WTC11 (cell line): ENCODE measurements at regions not wholly inside any gene's neighbourhood (a gene's known extent, or its start where the extent isn't known, plus 50 kb on each side); places are given as distances from the start of the nearest gene placed in this dataset.
A peak's percentile ranks its signal among the peaks of the same experiment; 100 is the strongest.

Experiments used
- ATAC-seq: fragments of 200-7000 bp; cut with Tn5 transposase; 2 replicates; pipeline ENCODE4 v1.10.0; 2021; ENCODE audit warnings: mild to moderate bottlenecking, moderate library complexity
- CTCF ChIA-PET: fragments of 300-600 bp; sonication (Branson Sonifier 250); formaldehyde crosslinking; loops from one replicate; lab custom pipeline; 2021; ENCODE audit warnings: antibody characterized with exemption; lab: Charles Lee
- POLR2A ChIA-PET: fragments of 350-600 bp; sonication (Branson Sonifier 250); formaldehyde crosslinking; loops from one replicate; lab custom pipeline; 2021; ENCODE audit warnings: antibody characterized with exemption; lab: Charles Lee
- DNase-seq: peaks from one replicate; pipeline ENCODE4 v3.0.0; 2021; ENCODE audit warnings: low spot score
- H3K27ac Mint-ChIP-seq: 2 replicates; pipeline ENCODE4 v1.8.0; 2021; ENCODE audit warnings: mixed read lengths
- H3K27me3 Mint-ChIP-seq: 2 replicates; pipeline ENCODE4 v1.8.0; 2021; ENCODE audit warnings: low read depth, mild to moderate bottlenecking, moderate library complexity, mixed read lengths
- H3K36me3 Mint-ChIP-seq: 2 replicates; pipeline ENCODE4 v1.8.0; 2021; ENCODE audit warnings: mixed read lengths
- H3K4me1 Mint-ChIP-seq: 2 replicates; pipeline ENCODE4 v1.8.0; 2022; ENCODE audit warnings: mixed read lengths
- H3K4me3 Mint-ChIP-seq: 2 replicates; pipeline ENCODE4 v1.8.0; 2021; ENCODE audit warnings: mild to moderate bottlenecking, moderate library complexity, mixed read lengths
- H3K9me3 Mint-ChIP-seq: 2 replicates; pipeline ENCODE4 v1.8.0; 2021; ENCODE audit warnings: mixed read lengths
- FOXK1 ChIP-seq: sonication (generic); formaldehyde crosslinking; IDR thresholded peaks from 2 replicates; pipeline ENCODE4 v1.8.0; 2022; ENCODE audit warnings: mild to moderate bottlenecking, moderate library complexity, missing genetic modification reagents
- JUN ChIP-seq: sonication (generic); formaldehyde crosslinking; IDR thresholded peaks from 2 replicates; pipeline ENCODE4 v1.8.0; 2023; ENCODE audit warnings: mild to moderate bottlenecking, missing genetic modification reagents
- NFATC4 ChIP-seq: fragments of 250-450 bp; sonication (Bioruptor Pico); IDR thresholded peaks from 2 replicates; pipeline ENCODE4 v1.9.0; 2021; ENCODE audit warnings: mild to moderate bottlenecking
- NR3C1 ChIP-seq: sonication (generic); formaldehyde crosslinking; conservative IDR thresholded peaks from 2 replicates; pipeline ENCODE4 v1.8.1; 2023; ENCODE audit warnings: low read depth, mild to moderate bottlenecking, missing genetic modification reagents
- TCF7 ChIP-seq: sonication (generic); formaldehyde crosslinking; IDR thresholded peaks from 2 replicates; pipeline ENCODE4 v1.8.0; 2022; ENCODE audit warnings: mild to moderate bottlenecking, low read depth, missing genetic modification reagents, moderate library complexity
- TP53 ChIP-seq: sonication (generic); formaldehyde crosslinking; IDR thresholded peaks from 2 replicates; pipeline ENCODE4 v1.8.1; 2023; ENCODE audit warnings: mild to moderate bottlenecking, missing genetic modification reagents
- ZBTB21 ChIP-seq: sonication (generic); formaldehyde crosslinking; IDR thresholded peaks from 2 replicates; pipeline ENCODE4 v1.8.1; 2023; ENCODE audit warnings: mild to moderate bottlenecking, missing genetic modification reagents, borderline replicate concordance
- ZNF263 ChIP-seq: sonication (generic); formaldehyde crosslinking; IDR thresholded peaks from 2 replicates; pipeline ENCODE4 v1.8.1; 2022; ENCODE audit warnings: low read depth, mild to moderate bottlenecking, moderate library complexity, missing genetic modification reagents
- ZNF317 ChIP-seq: sonication (generic); formaldehyde crosslinking; IDR thresholded peaks from 2 replicates; pipeline ENCODE4 v1.8.1; 2023; ENCODE audit warnings: low read depth, mild to moderate bottlenecking, moderate library complexity, missing genetic modification reagents, borderline replicate concordance
- ZNF671 ChIP-seq: fragments of 250-450 bp; sonication (Bioruptor Pico); IDR thresholded peaks from 2 replicates; pipeline ENCODE4 v1.8.0; 2021; ENCODE audit warnings: mild to moderate bottlenecking
- TF ChIP-seq, protein P1 (sequence below): sonication (generic); formaldehyde crosslinking; IDR thresholded peaks from 2 replicates; pipeline ENCODE4 v1.8.1; 2022; ENCODE audit warnings: missing genetic modification reagents, borderline replicate concordance
- TF ChIP-seq, protein P2 (sequence below): sonication (generic); formaldehyde crosslinking; IDR thresholded peaks from 2 replicates; pipeline ENCODE4 v1.8.1; 2023; ENCODE audit warnings: mild to moderate bottlenecking, missing genetic modification reagents, moderate library complexity
- TF ChIP-seq, protein P3 (sequence below): sonication (generic); formaldehyde crosslinking; IDR thresholded peaks from 2 replicates; pipeline ENCODE4 v1.8.1; 2022; ENCODE audit warnings: low read depth, mild to moderate bottlenecking, moderate library complexity, missing genetic modification reagents, borderline replicate concordance
- TF ChIP-seq, protein P4 (sequence below): sonication (generic); formaldehyde crosslinking; IDR thresholded peaks from 2 replicates; pipeline ENCODE4 v1.8.1; 2023; ENCODE audit warnings: mild to moderate bottlenecking, missing genetic modification reagents
- TF ChIP-seq, protein P5 (sequence below): sonication (generic); formaldehyde crosslinking; IDR thresholded peaks from 2 replicates; pipeline ENCODE4 v1.8.1; 2023; ENCODE audit warnings: mild to moderate bottlenecking, moderate library complexity, missing genetic modification reagents
- TF ChIP-seq, protein P6 (sequence below): fragments of 250-450 bp; sonication (Bioruptor Pico); IDR thresholded peaks from 2 replicates; pipeline ENCODE4 v1.8.0; 2021; ENCODE audit warnings: mild to moderate bottlenecking
- TF ChIP-seq, protein P7 (sequence below): fragments of 250-450 bp; sonication (Bioruptor Pico); IDR thresholded peaks from 2 replicates; pipeline ENCODE4 v1.9.0; 2021; ENCODE audit warnings: mild to moderate bottlenecking

DNA sequence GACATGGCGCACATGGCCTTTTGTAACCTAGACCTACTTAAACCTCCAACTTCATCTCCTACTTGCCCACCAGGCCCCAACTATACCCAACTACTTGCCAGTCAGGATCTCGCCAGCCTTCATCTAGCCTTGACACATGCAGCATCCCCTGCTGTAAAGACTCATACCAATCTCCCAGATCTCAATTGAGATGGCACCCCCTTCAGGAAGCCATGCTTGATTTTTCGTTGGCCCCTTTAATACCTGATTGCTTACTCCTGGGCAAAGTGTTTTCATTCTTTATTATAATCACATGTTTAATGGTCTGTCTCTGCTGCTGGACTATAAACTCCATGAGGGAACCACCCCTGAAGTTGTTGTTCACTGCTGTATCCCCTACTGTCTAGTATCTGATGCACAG is 150.8 kb downstream of the SOX2 start:
- no peak for ATAC-seq
- POLR2A ChIA-PET = no interaction called here

DNA sequence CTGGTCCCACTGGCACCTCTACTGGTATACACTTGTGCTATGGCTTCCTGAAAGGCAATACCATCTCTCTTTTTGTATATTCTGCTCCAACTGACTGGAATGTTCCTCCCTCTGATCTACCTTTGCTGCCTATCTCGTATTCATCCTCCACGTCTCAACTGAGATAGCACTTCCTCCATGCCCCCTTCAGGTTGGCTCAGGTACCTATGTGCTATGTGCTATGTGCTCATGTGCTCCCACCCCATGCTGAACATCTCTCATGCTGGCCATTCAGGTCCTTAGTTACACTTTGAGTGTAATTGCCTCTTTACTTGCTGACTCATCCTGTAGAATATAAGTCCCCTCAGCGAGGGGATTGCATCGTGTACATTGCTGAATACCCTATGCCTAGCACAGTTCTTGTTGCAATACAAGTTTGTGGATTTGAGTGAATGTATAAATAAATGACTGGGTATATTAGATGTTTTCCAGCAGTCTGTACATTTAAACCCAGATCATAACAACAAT is 156.9 kb downstream of the SOX2 start:
- Mint-ChIP-seq H3K4me3 (no peak overlapping the region), H3K27ac (peak overlapping the region; percentile 5; the same call in 1 of the 2 replicates), H3K9me3 (peaks cover 11% of the 10 kb centered on the region), H3K27me3 (no peaks in the 10 kb centered on the region), H3K36me3 (peaks cover 3% of the 10 kb centered on the region; the same call in 1 of the 2 replicates), H3K4me1 (peaks cover 17% of the 10 kb centered on the region)
- ATAC-seq = peak; percentile 91
- no peak for DNase-seq
- CTCF ChIA-PET = no interaction called here
- no peak for TF ChIP-seq FOXK1 (CRISPR knock-in tag)
- no peak for TF ChIP-seq ZNF671 (CRISPR knock-in tag)
- TF ChIP-seq, protein P1, sequence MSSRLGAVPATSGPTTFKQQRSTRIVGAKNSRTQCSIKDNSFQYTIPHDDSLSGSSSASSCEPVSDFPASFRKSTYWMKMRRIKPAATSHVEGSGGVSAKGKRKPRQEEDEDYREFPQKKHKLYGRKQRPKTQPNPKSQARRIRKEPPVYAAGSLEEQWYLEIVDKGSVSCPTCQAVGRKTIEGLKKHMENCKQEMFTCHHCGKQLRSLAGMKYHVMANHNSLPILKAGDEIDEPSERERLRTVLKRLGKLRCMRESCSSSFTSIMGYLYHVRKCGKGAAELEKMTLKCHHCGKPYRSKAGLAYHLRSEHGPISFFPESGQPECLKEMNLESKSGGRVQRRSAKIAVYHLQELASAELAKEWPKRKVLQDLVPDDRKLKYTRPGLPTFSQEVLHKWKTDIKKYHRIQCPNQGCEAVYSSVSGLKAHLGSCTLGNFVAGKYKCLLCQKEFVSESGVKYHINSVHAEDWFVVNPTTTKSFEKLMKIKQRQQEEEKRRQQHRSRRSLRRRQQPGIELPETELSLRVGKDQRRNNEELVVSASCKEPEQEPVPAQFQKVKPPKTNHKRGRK (CRISPR knock-in tag) = no peak
- TF ChIP-seq NR3C1 (CRISPR knock-in tag) = no peak
- TF ChIP-seq, all 79 proteins: peak for 0
- POLR2A ChIA-PET = no interaction called here

More for the DNA sequence above, 150.8 kb downstream of the SOX2 start:
- H3K4me1 Mint-ChIP-seq = peaks cover 38% of the 10 kb centered on the region
- peaks cover 3% of the 10 kb centered on the region; the same call in 1 of the 2 replicates for H3K36me3 Mint-ChIP-seq
- H3K27me3 Mint-ChIP-seq = no peaks in the 10 kb centered on the region
- H3K27ac Mint-ChIP-seq = no peak overlapping the region; the same call in 1 of the 2 replicates
- peaks cover 5% of the 10 kb centered on the region for H3K9me3 Mint-ChIP-seq
- H3K4me3 Mint-ChIP-seq = no peak overlapping the region
- no peak for DNase-seq
- TF ChIP-seq TCF7 (no peak), NFATC4 (CRISPR knock-in tag) (no peak), TP53 (no peak), ZNF317 (CRISPR knock-in tag) (no peak), ZNF263 (CRISPR knock-in tag) (no peak), JUN (CRISPR knock-in tag) (no peak), NR3C1 (CRISPR knock-in tag) (no peak), ZBTB21 (no peak)
- TF ChIP-seq, protein P2, sequence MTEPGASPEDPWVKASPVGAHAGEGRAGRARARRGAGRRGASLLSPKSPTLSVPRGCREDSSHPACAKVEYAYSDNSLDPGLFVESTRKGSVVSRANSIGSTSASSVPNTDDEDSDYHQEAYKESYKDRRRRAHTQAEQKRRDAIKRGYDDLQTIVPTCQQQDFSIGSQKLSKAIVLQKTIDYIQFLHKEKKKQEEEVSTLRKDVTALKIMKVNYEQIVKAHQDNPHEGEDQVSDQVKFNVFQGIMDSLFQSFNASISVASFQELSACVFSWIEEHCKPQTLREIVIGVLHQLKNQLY (CRISPR knock-in tag) = no peak
- TF ChIP-seq, protein P3, sequence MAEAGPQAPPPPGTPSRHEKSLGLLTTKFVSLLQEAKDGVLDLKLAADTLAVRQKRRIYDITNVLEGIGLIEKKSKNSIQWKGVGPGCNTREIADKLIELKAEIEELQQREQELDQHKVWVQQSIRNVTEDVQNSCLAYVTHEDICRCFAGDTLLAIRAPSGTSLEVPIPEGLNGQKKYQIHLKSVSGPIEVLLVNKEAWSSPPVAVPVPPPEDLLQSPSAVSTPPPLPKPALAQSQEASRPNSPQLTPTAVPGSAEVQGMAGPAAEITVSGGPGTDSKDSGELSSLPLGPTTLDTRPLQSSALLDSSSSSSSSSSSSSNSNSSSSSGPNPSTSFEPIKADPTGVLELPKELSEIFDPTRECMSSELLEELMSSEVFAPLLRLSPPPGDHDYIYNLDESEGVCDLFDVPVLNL (CRISPR knock-in tag) = no peak
- TF ChIP-seq, protein P4, sequence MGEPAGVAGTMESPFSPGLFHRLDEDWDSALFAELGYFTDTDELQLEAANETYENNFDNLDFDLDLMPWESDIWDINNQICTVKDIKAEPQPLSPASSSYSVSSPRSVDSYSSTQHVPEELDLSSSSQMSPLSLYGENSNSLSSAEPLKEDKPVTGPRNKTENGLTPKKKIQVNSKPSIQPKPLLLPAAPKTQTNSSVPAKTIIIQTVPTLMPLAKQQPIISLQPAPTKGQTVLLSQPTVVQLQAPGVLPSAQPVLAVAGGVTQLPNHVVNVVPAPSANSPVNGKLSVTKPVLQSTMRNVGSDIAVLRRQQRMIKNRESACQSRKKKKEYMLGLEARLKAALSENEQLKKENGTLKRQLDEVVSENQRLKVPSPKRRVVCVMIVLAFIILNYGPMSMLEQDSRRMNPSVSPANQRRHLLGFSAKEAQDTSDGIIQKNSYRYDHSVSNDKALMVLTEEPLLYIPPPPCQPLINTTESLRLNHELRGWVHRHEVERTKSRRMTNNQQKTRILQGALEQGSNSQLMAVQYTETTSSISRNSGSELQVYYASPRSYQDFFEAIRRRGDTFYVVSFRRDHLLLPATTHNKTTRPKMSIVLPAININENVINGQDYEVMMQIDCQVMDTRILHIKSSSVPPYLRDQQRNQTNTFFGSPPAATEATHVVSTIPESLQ = no peak
- TF ChIP-seq, protein P5, sequence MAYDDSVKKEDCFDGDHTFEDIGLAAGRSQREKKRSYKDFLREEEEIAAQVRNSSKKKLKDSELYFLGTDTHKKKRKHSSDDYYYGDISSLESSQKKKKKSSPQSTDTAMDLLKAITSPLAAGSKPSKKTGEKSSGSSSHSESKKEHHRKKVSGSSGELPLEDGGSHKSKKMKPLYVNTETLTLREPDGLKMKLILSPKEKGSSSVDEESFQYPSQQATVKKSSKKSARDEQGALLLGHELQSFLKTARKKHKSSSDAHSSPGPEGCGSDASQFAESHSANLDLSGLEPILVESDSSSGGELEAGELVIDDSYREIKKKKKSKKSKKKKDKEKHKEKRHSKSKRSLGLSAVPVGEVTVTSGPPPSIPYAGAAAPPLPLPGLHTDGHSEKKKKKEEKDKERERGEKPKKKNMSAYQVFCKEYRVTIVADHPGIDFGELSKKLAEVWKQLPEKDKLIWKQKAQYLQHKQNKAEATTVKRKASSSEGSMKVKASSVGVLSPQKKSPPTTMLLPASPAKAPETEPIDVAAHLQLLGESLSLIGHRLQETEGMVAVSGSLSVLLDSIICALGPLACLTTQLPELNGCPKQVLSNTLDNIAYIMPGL (CRISPR knock-in tag) = no peak
- TF ChIP-seq, protein P6, sequence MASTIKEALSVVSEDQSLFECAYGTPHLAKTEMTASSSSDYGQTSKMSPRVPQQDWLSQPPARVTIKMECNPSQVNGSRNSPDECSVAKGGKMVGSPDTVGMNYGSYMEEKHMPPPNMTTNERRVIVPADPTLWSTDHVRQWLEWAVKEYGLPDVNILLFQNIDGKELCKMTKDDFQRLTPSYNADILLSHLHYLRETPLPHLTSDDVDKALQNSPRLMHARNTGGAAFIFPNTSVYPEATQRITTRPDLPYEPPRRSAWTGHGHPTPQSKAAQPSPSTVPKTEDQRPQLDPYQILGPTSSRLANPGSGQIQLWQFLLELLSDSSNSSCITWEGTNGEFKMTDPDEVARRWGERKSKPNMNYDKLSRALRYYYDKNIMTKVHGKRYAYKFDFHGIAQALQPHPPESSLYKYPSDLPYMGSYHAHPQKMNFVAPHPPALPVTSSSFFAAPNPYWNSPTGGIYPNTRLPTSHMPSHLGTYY (CRISPR knock-in tag) = no peak
- TF ChIP-seq, protein P7, sequence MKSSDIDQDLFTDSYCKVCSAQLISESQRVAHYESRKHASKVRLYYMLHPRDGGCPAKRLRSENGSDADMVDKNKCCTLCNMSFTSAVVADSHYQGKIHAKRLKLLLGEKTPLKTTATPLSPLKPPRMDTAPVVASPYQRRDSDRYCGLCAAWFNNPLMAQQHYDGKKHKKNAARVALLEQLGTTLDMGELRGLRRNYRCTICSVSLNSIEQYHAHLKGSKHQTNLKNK (CRISPR knock-in tag) = no peak
- TF ChIP-seq, all 79 proteins: peak for 0
- CTCF ChIA-PET = no interaction called here
